H1 (cell line): ENCODE measurements at regions not wholly inside any gene's neighbourhood (a gene's known extent, or its start where the extent isn't known, plus 50 kb on each side); places are given as distances from the start of the nearest gene placed in this dataset.

ENCODE experiments used
- CTCF ChIA-PET: fragments of 300-600 bp; sonication (Branson Sonifier 250); formaldehyde crosslinking; loops from one replicate; lab custom pipeline; 2021; ENCODE audit not compliant: partially characterized antibody; lab: Charles Lee
- POLR2A ChIA-PET: fragments of 300-600 bp; sonication (Branson Sonifier 250); formaldehyde crosslinking; loops from one replicate; lab custom pipeline; 2021; ENCODE audit warnings: inconsistent platforms; ENCODE audit not compliant: partially characterized antibody; lab: Charles Lee
- DNase-seq, 2 experiments: peaks; one replicate each; pipeline versions ENCODE4 v3.0.0 to v3.0.0-alpha.2; 2010 to 2022; ENCODE audit warnings: low spot score in 2 of 2, low read depth in 1 of 2, mixed read lengths in 1 of 2
- FAIRE-seq: peaks from 2 replicates; lab custom pipeline; 2011; peaks lifted over from hg19 to GRCh38; lab: Jason Lieb, UNC
- H2AFZ ChIP-seq: 2 replicates; pipeline ENCODE4 v1.8.1; 2012; ENCODE audit warnings: low read length, inconsistent platforms
- H2AK5ac ChIP-seq: 2 replicates; pipeline ENCODE4 v1.6.1; 2013; ENCODE audit warnings: low read depth, low read length
- H2BK120ac ChIP-seq: replicated peaks from 2 replicates; pipeline ENCODE3; 2013; ENCODE audit warnings: low read depth, low read length, inconsistent platforms
- H2BK12ac ChIP-seq: 2 replicates; pipeline ENCODE4 v1.6.1; 2013; ENCODE audit warnings: low read depth, low read length
- H2BK15ac ChIP-seq: 2 replicates; pipeline ENCODE4 v1.6.1; 2013; ENCODE audit warnings: low read length
- H2BK20ac ChIP-seq: 2 replicates; pipeline ENCODE4 v1.6.1; 2013; ENCODE audit warnings: low read length
- H2BK5ac ChIP-seq: 2 replicates; pipeline ENCODE4 v1.6.1; 2013; ENCODE audit warnings: low read depth, low read length
- H3K14ac ChIP-seq: 2 replicates; pipeline ENCODE4 v1.6.1; 2013; ENCODE audit warnings: inconsistent platforms; ENCODE audit not compliant: insufficient read length
- H3K18ac ChIP-seq: 2 replicates; pipeline ENCODE4 v1.6.1; 2013; ENCODE audit warnings: low read length; ENCODE audit errors: extremely low read depth
- H3K23ac ChIP-seq: 2 replicates; pipeline ENCODE4 v1.6.1; 2013; ENCODE audit warnings: inconsistent platforms; ENCODE audit not compliant: insufficient read length
- H3K23me2 ChIP-seq: 2 replicates; pipeline ENCODE4 v1.6.1; 2013; ENCODE audit warnings: low read depth, low read length
- H3K27ac ChIP-seq: 2 replicates; pipeline ENCODE4 v1.6.1; 2011; ENCODE audit warnings: low read depth, low read length, inconsistent platforms
- H3K27me3 ChIP-seq, 4 experiments: replicated peaks in 1 of 4; 1 replicate in 1 of 4; 2 replicates in 3 of 4; pipeline versions ENCODE4 v1.6.1 to v1.8.1; 2011 to 2013; ENCODE audit warnings: low read length in 3 of 4, mild to moderate bottlenecking in 3 of 4, inconsistent platforms in 2 of 4, mixed read lengths in 2 of 4, moderate library complexity in 1 of 4; ENCODE audit not compliant: control insufficient read depth in 3 of 4, insufficient read depth in 3 of 4; ENCODE audit errors: extremely low read depth in 1 of 4
- H3K36me3 ChIP-seq, 4 experiments: 2 replicates each; pipeline versions ENCODE4 v1.6.1 to v1.8.1; 2011 to 2013; ENCODE audit warnings: mild to moderate bottlenecking in 4 of 4, low read length in 3 of 4, moderate library complexity in 2 of 4, control low read depth in 1 of 4, inconsistent platforms in 1 of 4; ENCODE audit not compliant: insufficient read depth in 4 of 4, control insufficient read depth in 2 of 4
- H3K4ac ChIP-seq: replicated peaks from 2 replicates; pipeline ENCODE3; 2013; ENCODE audit warnings: low read length, low read depth, mixed read lengths, inconsistent platforms; ENCODE audit not compliant: insufficient read length
- H3K4me1 ChIP-seq, 4 experiments: replicated peaks in 1 of 4; 1 replicate in 1 of 4; 2 replicates in 3 of 4; pipeline versions ENCODE4 v1.6.1 to v1.8.1; 2011 to 2013; ENCODE audit warnings: low read length in 3 of 4, inconsistent platforms in 2 of 4, mixed read lengths in 1 of 4; ENCODE audit not compliant: insufficient read depth in 4 of 4, control insufficient read depth in 3 of 4
- H3K4me2 ChIP-seq, 2 experiments: 2 replicates each; pipeline versions ENCODE4 v1.6.1 to v1.8.1; 2011 to 2013; ENCODE audit warnings: low read depth in 2 of 2, low read length in 2 of 2, control low read depth in 1 of 2, inconsistent platforms in 1 of 2, mild to moderate bottlenecking in 1 of 2; ENCODE audit not compliant: insufficient read depth in 1 of 2
- H3K4me3 ChIP-seq, 4 experiments: fragments of 200-600, 300-600 bp in 1 of 4; sonication (generic), shearing (Covaris generic), sonication (Bioruptor Twin) in 1 of 4; 2 replicates each; pipeline versions ENCODE4 v1.5.1 to v1.8.1; 2011 to 2016; ENCODE audit warnings: low read length in 4 of 4, low read depth in 3 of 4, control low read depth in 2 of 4, inconsistent platforms in 2 of 4, mild to moderate bottlenecking in 2 of 4, mixed read lengths in 1 of 4, moderate library complexity in 1 of 4; ENCODE audit not compliant: insufficient read depth in 2 of 4; ENCODE audit errors: extremely low read depth in 1 of 4
- H3K56ac ChIP-seq: replicated peaks from 2 replicates; pipeline ENCODE3; 2013; ENCODE audit warnings: low read depth, mild to moderate bottlenecking, mixed read lengths, low read length, inconsistent platforms; ENCODE audit not compliant: insufficient read length
- H3K79me1 ChIP-seq: 2 replicates; pipeline ENCODE4 v1.6.1; 2013; ENCODE audit warnings: low read depth, low read length, control low read depth
- H3K79me2 ChIP-seq, 2 experiments: 2 replicates each; pipeline versions ENCODE4 v1.6.1 to v1.8.1; 2012 to 2013; ENCODE audit warnings: low read length in 2 of 2, mild to moderate bottlenecking in 2 of 2, inconsistent platforms in 1 of 2; ENCODE audit not compliant: insufficient read depth in 2 of 2, control insufficient read depth in 1 of 2
- H3K9ac ChIP-seq, 4 experiments: replicated peaks in 1 of 4; 1 replicate in 1 of 4; 2 replicates in 3 of 4; pipeline versions ENCODE4 v1.6.1 to v1.8.1; 2011 to 2013; ENCODE audit warnings: low read depth in 3 of 4, low read length in 3 of 4, control low read depth in 2 of 4, mild to moderate bottlenecking in 2 of 4, moderate library complexity in 2 of 4, inconsistent platforms in 1 of 4; ENCODE audit errors: extremely low read depth in 1 of 4
- H3K9me3 ChIP-seq, 2 experiments: 2 replicates each; pipeline versions ENCODE4 v1.6.1 to v1.8.1; 2012 to 2013; ENCODE audit warnings: mild to moderate bottlenecking in 2 of 2, moderate library complexity in 2 of 2, control low read depth in 1 of 2, inconsistent platforms in 1 of 2, low read depth in 1 of 2, low read length in 1 of 2, mixed read lengths in 1 of 2; ENCODE audit not compliant: insufficient read depth in 2 of 2
- H4K20me1 ChIP-seq, 2 experiments: replicated peaks in 1 of 2; 2 replicates each; pipeline versions ENCODE3 to v1.8.1; 2011 to 2013; ENCODE audit warnings: inconsistent platforms in 2 of 2, low read length in 2 of 2, mild to moderate bottlenecking in 1 of 2; ENCODE audit not compliant: insufficient read depth in 2 of 2, control insufficient read depth in 1 of 2
- H4K5ac ChIP-seq: 2 replicates; pipeline ENCODE4 v1.6.1; 2013; ENCODE audit warnings: low read length, low read depth, mixed read lengths, inconsistent platforms; ENCODE audit not compliant: insufficient read length
- H4K8ac ChIP-seq: 2 replicates; pipeline ENCODE4 v1.8.0; 2013; ENCODE audit warnings: mild to moderate bottlenecking, moderate library complexity, low read length, inconsistent platforms; ENCODE audit not compliant: insufficient read depth; ENCODE audit errors: extremely low read depth
- H4K91ac ChIP-seq: replicated peaks from 2 replicates; pipeline ENCODE3; 2013; ENCODE audit warnings: low read length, mixed read lengths, inconsistent platforms; ENCODE audit not compliant: insufficient read length
- ASH2L ChIP-seq: fragments of 200-600, 300-600 bp; sonication (generic); IDR thresholded peaks from one replicate; pipeline ENCODE4 v1.7.1; 2017; ENCODE audit warnings: low read length
- BCL11A ChIP-seq, 2 experiments: IDR thresholded peaks; one replicate each; pipeline ENCODE4 v1.6.1; 2011; ENCODE audit warnings: low read depth in 2 of 2, low read length in 2 of 2, mild to moderate bottlenecking in 2 of 2
- BRCA1 ChIP-seq: IDR thresholded peaks from 2 replicates; pipeline ENCODE4 v1.6.1; 2012; ENCODE audit warnings: low read depth, low read length, improper control_type of control experiment
- CEBPB ChIP-seq: IDR thresholded peaks from 2 replicates; pipeline ENCODE4 v1.6.1; 2012; ENCODE audit warnings: low read depth, low read length
- CHD2 ChIP-seq: IDR thresholded peaks from 2 replicates; pipeline ENCODE4 v1.6.1; 2012; ENCODE audit warnings: low read length, improper control_type of control experiment
- CREB1 ChIP-seq: IDR thresholded peaks from 2 replicates; pipeline ENCODE4 v1.6.1; 2012; ENCODE audit warnings: inconsistent platforms
- EGR1 ChIP-seq: IDR thresholded peaks from 2 replicates; pipeline ENCODE4 v1.6.1; 2011; ENCODE audit warnings: low read depth, low read length, borderline replicate concordance
- EZH2 ChIP-seq: fragments of 200-600 bp; sonication (generic); IDR thresholded peaks from 2 replicates; pipeline ENCODE4 v1.7.1; 2012; ENCODE audit warnings: low read depth, mild to moderate bottlenecking, moderate library complexity, low read length, inconsistent platforms; ENCODE audit not compliant: severe bottlenecking
- FOSL1 ChIP-seq: IDR thresholded peaks from 2 replicates; pipeline ENCODE4 v1.6.1; 2011; ENCODE audit warnings: mild to moderate bottlenecking, low read depth, low read length, moderate library complexity; ENCODE audit not compliant: insufficient read depth
- JUN ChIP-seq: IDR thresholded peaks from 2 replicates; pipeline ENCODE4 v1.6.1; 2011; ENCODE audit warnings: low read depth, mild to moderate bottlenecking, improper control_type of control experiment, low read length
- KDM5A ChIP-seq: fragments of 200-600 bp; IDR thresholded peaks from 2 replicates; pipeline ENCODE4 v1.7.1; 2012; ENCODE audit warnings: mild to moderate bottlenecking, low read length, inconsistent platforms, mixed read lengths
- ZNF274 ChIP-seq: IDR thresholded peaks from 2 replicates; pipeline ENCODE4 v1.7.0; 2012; ENCODE audit warnings: low read length, borderline replicate concordance; ENCODE audit errors: extremely low read depth
- WGBS, 2 experiments: shearing (Covaris generic) in 1 of 2; methylation state at CpG; one replicate each; pipeline versions ENCODE4 v1.1.6 to v1.1.7; 2013 to 2015; ENCODE audit warnings: low lambda C conversion rate in 2 of 2, mixed read lengths in 2 of 2, inconsistent platforms in 1 of 2, low coverage in 1 of 2, missing lambda C conversion rate in 1 of 2; ENCODE audit not compliant: insufficient replicate concordance in 2 of 2, insufficient coverage in 1 of 2, insufficient read length in 1 of 2; ENCODE audit errors: extremely low coverage in 1 of 2, missing lambda C conversion rate in 1 of 2; 5-methylcytosine and 5-hydroxymethylcytosine counted together
- TF ChIP-seq, protein P1 (sequence below): IDR thresholded peaks from 2 replicates; pipeline ENCODE4 v1.6.1; 2012; ENCODE audit warnings: low read length, inconsistent platforms
- TF ChIP-seq, protein P2 (sequence below): IDR thresholded peaks from 2 replicates; pipeline ENCODE4 v1.6.1; 2012; ENCODE audit warnings: inconsistent platforms

- Histone ChIP-seq H2BK20ac (no peak overlapping the region), H3K36me3 (no peaks in the 10 kb centered on the region), H2BK5ac (no peak overlapping the region), H2AFZ (no peak overlapping the region), H3K4me3 (no peak overlapping the region), H3K56ac (no peak overlapping the region), H3K79me1 (no peaks in the 10 kb centered on the region), H2BK12ac (no peak overlapping the region), H4K8ac (no peak overlapping the region), H3K4ac (no peak overlapping the region), H4K5ac (no peak overlapping the region), H3K9ac (no peak overlapping the region), H3K9me3 (peaks cover 20 to 29% of the 10 kb centered on the region in 2 experiments), H2BK120ac (no peak overlapping the region), H3K79me2 (no peaks in the 10 kb centered on the region), H2BK15ac (no peak overlapping the region), H3K27ac (no peak overlapping the region), H3K14ac (no peak overlapping the region), H3K23ac (no peak overlapping the region), H4K20me1 (no peaks in the 10 kb centered on the region), H3K4me1 (peaks cover 0 to 3% (median 1%) of the 10 kb centered on the region in 4 experiments; a peak in 6 of 7 replicates), H3K4me2 (no peak overlapping the region), H4K91ac (no peak overlapping the region), H3K18ac (no peak overlapping the region), H2AK5ac (no peak overlapping the region), H3K23me2 (no peaks in the 10 kb centered on the region), H3K27me3 (peaks cover 0 to 4% (median under 1%) of the 10 kb centered on the region in 4 experiments; a peak in 3 of 7 replicates)
- CTCF ChIA-PET: interaction anchor here (0.8 kb wide), 1 partner anchor 173 kb away, joined by 3 read pairs; no protein-coding TSS in a partner anchor
- 87% methylated on average over 4 of the region's 4 CpGs; no CpG with 5 or more reads in 1 of the 2 experiments for WGBS, 2 experiments
- DNase-seq (no peak), FAIRE-seq (no peak)
- POLR2A ChIA-PET: no interaction called here
- no peak for TF ChIP-seq ASH2L
- no peak for TF ChIP-seq JUN
- TF ChIP-seq CHD2: no peak
- TF ChIP-seq BRCA1: no peak
- no peak for TF ChIP-seq BCL11A (IDR thresholded peaks at IDR 0.05; ENCODE audit: low read depth in 2 of 2, low read length in 2 of 2)
- TF ChIP-seq, protein P1, sequence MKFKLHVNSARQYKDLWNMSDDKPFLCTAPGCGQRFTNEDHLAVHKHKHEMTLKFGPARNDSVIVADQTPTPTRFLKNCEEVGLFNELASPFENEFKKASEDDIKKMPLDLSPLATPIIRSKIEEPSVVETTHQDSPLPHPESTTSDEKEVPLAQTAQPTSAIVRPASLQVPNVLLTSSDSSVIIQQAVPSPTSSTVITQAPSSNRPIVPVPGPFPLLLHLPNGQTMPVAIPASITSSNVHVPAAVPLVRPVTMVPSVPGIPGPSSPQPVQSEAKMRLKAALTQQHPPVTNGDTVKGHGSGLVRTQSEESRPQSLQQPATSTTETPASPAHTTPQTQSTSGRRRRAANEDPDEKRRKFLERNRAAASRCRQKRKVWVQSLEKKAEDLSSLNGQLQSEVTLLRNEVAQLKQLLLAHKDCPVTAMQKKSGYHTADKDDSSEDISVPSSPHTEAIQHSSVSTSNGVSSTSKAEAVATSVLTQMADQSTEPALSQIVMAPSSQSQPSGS: no peak
- TF ChIP-seq FOSL1: no peak
- TF ChIP-seq CREB1: no peak
- TF ChIP-seq EZH2: no peak
- no peak for TF ChIP-seq EGR1
- TF ChIP-seq, protein P2, sequence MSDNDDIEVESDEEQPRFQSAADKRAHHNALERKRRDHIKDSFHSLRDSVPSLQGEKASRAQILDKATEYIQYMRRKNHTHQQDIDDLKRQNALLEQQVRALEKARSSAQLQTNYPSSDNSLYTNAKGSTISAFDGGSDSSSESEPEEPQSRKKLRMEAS: no peak
- TF ChIP-seq ZNF274: no peak
- no peak for TF ChIP-seq CEBPB
- TF ChIP-seq KDM5A: no peak
Measured at GRCh38 chr14:92247341-92247740, 75.6 kb upstream of the SLC24A4 start.
